SK-N-SH (cell line): ENCODE measurements at regions not wholly inside any gene's neighbourhood (a gene's known extent, or its start where the extent isn't known, plus 50 kb on each side); places are given as distances from the start of the nearest gene placed in this dataset.

Experiments used
- CTCF ChIA-PET: fragments of 300-600, 350-600 bp; formaldehyde crosslinking; extraction: SDS; loops from one replicate; lab custom pipeline; 2021; lab: Yijun Ruan, JAX
- POLR2A ChIA-PET: fragments of 350-600 bp; sonication (Branson Sonifier 250); formaldehyde crosslinking; extraction: SDS; loops from one replicate; lab custom pipeline; 2020; ENCODE audit warnings: antibody characterized with exemption, inconsistent platforms; lab: Yijun Ruan, JAX
- DNase-seq: peaks from one replicate; pipeline ENCODE4 v3.0.0; 2012
- H2AFZ ChIP-seq: fragments of 200-600 bp; sonication (generic); 2 replicates; pipeline ENCODE4 v1.8.1; 2016; ENCODE audit warnings: antibody characterized with exemption, mild to moderate bottlenecking, low read depth
- H3F3A ChIP-seq: fragments of 200-600 bp; sonication (generic); replicated peaks from 2 replicates; pipeline ENCODE3; 2016; ENCODE audit warnings: antibody characterized with exemption, mild to moderate bottlenecking; ENCODE audit not compliant: insufficient read depth
- H3K27ac ChIP-seq, 2 experiments: fragments of 200-500 bp in 1 of 2; fragments of 200-600 bp in 1 of 2; sonication (Bioruptor generic) in 1 of 2; sonication (generic), shearing (Covaris generic) in 1 of 2; 2 replicates each; pipeline versions ENCODE4 v1.5.1 to v1.6.1; 2014 to 2016; ENCODE audit warnings: low read depth in 2 of 2, inconsistent platforms in 1 of 2, low read length in 1 of 2, mild to moderate bottlenecking in 1 of 2, mixed read lengths in 1 of 2
- H3K27me3 ChIP-seq: fragments of 200-600 bp; sonication (generic), shearing (Covaris generic); 2 replicates; pipeline ENCODE4 v1.6.1; 2016; ENCODE audit warnings: mixed run types; ENCODE audit not compliant: insufficient read depth
- H3K36me3 ChIP-seq, 2 experiments: fragments of 200-500 bp in 1 of 2; fragments of 200-600 bp in 1 of 2; sonication (Bioruptor generic) in 1 of 2; sonication (generic) in 1 of 2; replicated peaks in 1 of 2; 2 replicates each; pipeline versions ENCODE3 to v1.5.1; 2014 to 2016; ENCODE audit warnings: low read length in 1 of 2, mild to moderate bottlenecking in 1 of 2; ENCODE audit not compliant: insufficient read depth in 2 of 2, control insufficient read depth in 1 of 2
- H3K4me1 ChIP-seq, 2 experiments: fragments of 200-500 bp in 1 of 2; fragments of 200-600 bp in 1 of 2; sonication (Bioruptor generic) in 1 of 2; sonication (generic), shearing (Covaris generic) in 1 of 2; 2 replicates each; pipeline versions ENCODE4 v1.5.1 to v1.6.1; 2014 to 2016; ENCODE audit warnings: low read depth in 1 of 2, low read length in 1 of 2, mixed run types in 1 of 2; ENCODE audit not compliant: insufficient read depth in 2 of 2, control insufficient read depth in 1 of 2
- H3K4me2 ChIP-seq: fragments of 200-600 bp; sonication (generic), shearing (Covaris generic); 2 replicates; pipeline ENCODE4 v1.6.1; 2017; ENCODE audit warnings: mixed run types
- H3K4me3 ChIP-seq, 2 experiments: fragments of 200-500 bp in 1 of 2; fragments of 200-600 bp in 1 of 2; sonication (Bioruptor generic) in 1 of 2; sonication (generic), shearing (Covaris generic) in 1 of 2; 2 replicates each; pipeline versions ENCODE4 v1.5.1 to v1.8.1; 2014 to 2016; ENCODE audit warnings: low read depth in 2 of 2, inconsistent platforms in 1 of 2, low read length in 1 of 2, mild to moderate bottlenecking in 1 of 2, mixed read lengths in 1 of 2, moderate library complexity in 1 of 2
- H3K79me2 ChIP-seq: fragments of 200-600 bp; sonication (generic); 2 replicates; pipeline ENCODE4 v1.8.1; 2017; ENCODE audit warnings: mild to moderate bottlenecking; ENCODE audit not compliant: insufficient read depth
- H3K9ac ChIP-seq: fragments of 200-600 bp; sonication (generic); 2 replicates; pipeline ENCODE4 v1.6.1; 2017; ENCODE audit warnings: mixed run types
- H3K9me2 ChIP-seq: fragments of 200-600 bp; sonication (generic); 2 replicates; pipeline ENCODE4 v1.6.1; 2017; ENCODE audit warnings: mixed run types
- H3K9me3 ChIP-seq: fragments of 200-600 bp; sonication (generic); 2 replicates; pipeline ENCODE4 v1.6.1; 2017; ENCODE audit warnings: mixed run types, mild to moderate bottlenecking, moderate library complexity
- H4K20me1 ChIP-seq: fragments of 200-600 bp; sonication (generic); 2 replicates; pipeline ENCODE4 v1.6.1; 2017; ENCODE audit warnings: mild to moderate bottlenecking, mixed run types; ENCODE audit not compliant: insufficient read depth
- EZH2phosphoT487 ChIP-seq: fragments of 200-600 bp; sonication (generic); IDR thresholded peaks from 2 replicates; pipeline ENCODE4 v1.6.1; 2017; ENCODE audit warnings: low read depth, mixed run types, mild to moderate bottlenecking, antibody characterized with exemption, moderate library complexity, borderline replicate concordance
- FOSL2 ChIP-seq: IDR thresholded peaks from 2 replicates; pipeline ENCODE4 v1.4.0; 2012; ENCODE audit warnings: low read depth, mild to moderate bottlenecking, moderate library complexity, borderline replicate concordance
- FOXJ3 ChIP-seq: sonication (generic); formaldehyde crosslinking; IDR thresholded peaks from 2 replicates; pipeline ENCODE4 v1.5.1; 2020; ENCODE audit warnings: mild to moderate bottlenecking, missing genetic modification reagents
- MXI1 ChIP-seq: IDR thresholded peaks from 2 replicates; pipeline ENCODE4 v1.6.1; 2012; ENCODE audit warnings: mild to moderate bottlenecking, low read depth, low read length, improper control_type of control experiment
- NFIC ChIP-seq: IDR thresholded peaks from 2 replicates; pipeline ENCODE4 v1.4.0; 2012; ENCODE audit warnings: borderline replicate concordance
- NRF1 ChIP-seq: IDR thresholded peaks from 2 replicates; pipeline ENCODE4 v1.6.1; 2012; ENCODE audit warnings: low read depth, mild to moderate bottlenecking, low read length
- POLR2AphosphoS5 ChIP-seq: IDR thresholded peaks from 2 replicates; pipeline ENCODE4 v1.6.1; 2012; ENCODE audit warnings: low read depth, low read length
- RAD21 ChIP-seq: IDR thresholded peaks from 2 replicates; pipeline ENCODE4 v1.6.1; 2012; ENCODE audit warnings: mild to moderate bottlenecking, low read length
- RFX5 ChIP-seq: IDR thresholded peaks from 2 replicates; pipeline ENCODE4 v1.6.1; 2012; ENCODE audit warnings: mild to moderate bottlenecking, improper control_type of control experiment, low read length
- SMC3 ChIP-seq: IDR thresholded peaks from 2 replicates; pipeline ENCODE4 v1.6.1; 2012; ENCODE audit warnings: low read depth, low read length, improper control_type of control experiment
- TCF12 ChIP-seq: IDR thresholded peaks from 2 replicates; pipeline ENCODE4 v1.4.0; 2012
- YY1 ChIP-seq: IDR thresholded peaks from 2 replicates; pipeline ENCODE4 v1.4.0; 2012; ENCODE audit warnings: low read depth, mild to moderate bottlenecking
- WGBS: methylation state at CpG from one replicate; pipeline ENCODE4 v1.1.6; 2017; ENCODE audit warnings: low lambda C conversion rate; 5-methylcytosine and 5-hydroxymethylcytosine counted together
- TF ChIP-seq, protein P1 (sequence below): IDR thresholded peaks from 2 replicates; pipeline ENCODE4 v1.4.0; 2012; ENCODE audit warnings: low read depth, borderline replicate concordance
- TF ChIP-seq, protein P2 (sequence below): IDR thresholded peaks from 2 replicates; pipeline ENCODE4 v1.4.0; 2012; ENCODE audit warnings: low read depth
- TF ChIP-seq, protein P3 (sequence below): fragments of 150-350 bp; IDR thresholded peaks from 2 replicates; pipeline ENCODE4 v1.6.1; 2016; ENCODE audit warnings: mild to moderate bottlenecking, low read depth, low read length
- TF ChIP-seq, protein P4 (sequence below): fragments of 200-600 bp; sonication (generic); IDR thresholded peaks from 2 replicates; pipeline ENCODE4 v1.6.1; 2017; ENCODE audit warnings: antibody characterized with exemption, mild to moderate bottlenecking, moderate library complexity
- TF ChIP-seq, protein P5 (sequence below): IDR thresholded peaks from 2 replicates; pipeline ENCODE4 v1.4.0; 2012; ENCODE audit warnings: low read depth, borderline replicate concordance

DNA sequence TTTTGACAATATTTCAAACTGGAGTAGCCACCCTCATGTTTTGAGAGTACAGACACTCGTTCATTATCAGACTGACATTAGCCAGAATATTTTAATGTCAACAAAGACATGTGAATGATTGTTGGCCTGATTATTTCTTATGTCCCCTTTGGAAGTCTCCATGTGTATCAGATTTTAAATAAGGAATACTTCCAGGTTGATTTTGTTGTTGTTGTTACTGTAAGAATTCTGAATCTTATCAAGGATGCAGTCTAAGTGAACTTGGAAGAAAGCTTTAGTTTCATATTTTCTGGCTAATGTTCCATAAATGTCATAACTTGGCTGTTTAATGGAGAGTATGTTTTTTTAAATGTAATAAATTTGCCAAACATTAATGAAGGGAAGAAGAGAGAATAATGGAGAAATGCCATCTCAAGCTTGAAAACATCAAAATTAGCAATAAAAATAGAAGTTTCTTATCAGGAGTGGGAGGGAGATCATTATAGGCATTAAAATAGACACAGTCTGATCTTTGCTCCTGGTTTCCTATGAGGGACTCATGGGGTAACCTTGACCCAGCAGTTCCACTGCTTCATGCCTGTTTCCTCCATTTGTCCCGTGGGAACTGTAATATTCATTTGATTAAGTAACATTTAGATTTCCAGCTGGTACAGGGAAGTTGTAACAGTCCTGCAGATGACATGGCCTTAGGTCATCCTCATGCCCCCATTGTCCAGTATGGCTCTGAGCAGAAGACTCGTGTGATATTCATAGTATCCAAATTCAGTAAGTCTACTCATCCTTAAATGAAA lies 122.4 kb upstream of the KIAA1217 start:
- Histone ChIP-seq H3K9ac (no peak overlapping the region), H3K9me3 (no peaks in the 10 kb centered on the region), H3K36me3 (no peaks in the 10 kb centered on the region), H3K27me3 (no peaks in the 10 kb centered on the region), H3K4me1 (no peaks in the 10 kb centered on the region), H3K4me2 (no peak overlapping the region), H2AFZ (no peak overlapping the region), H3K4me3 (no peak overlapping the region), H4K20me1 (no peaks in the 10 kb centered on the region), H3K79me2 (no peaks in the 10 kb centered on the region), H3K27ac (no peak overlapping the region), H3K9me2 (no peaks in the 10 kb centered on the region), H3F3A (no peaks in the 10 kb centered on the region)
- no peak for TF ChIP-seq TCF12
- no peak for TF ChIP-seq FOXJ3 (CRISPR knock-in tag)
- no peak for TF ChIP-seq SMC3
- TF ChIP-seq, protein P1, sequence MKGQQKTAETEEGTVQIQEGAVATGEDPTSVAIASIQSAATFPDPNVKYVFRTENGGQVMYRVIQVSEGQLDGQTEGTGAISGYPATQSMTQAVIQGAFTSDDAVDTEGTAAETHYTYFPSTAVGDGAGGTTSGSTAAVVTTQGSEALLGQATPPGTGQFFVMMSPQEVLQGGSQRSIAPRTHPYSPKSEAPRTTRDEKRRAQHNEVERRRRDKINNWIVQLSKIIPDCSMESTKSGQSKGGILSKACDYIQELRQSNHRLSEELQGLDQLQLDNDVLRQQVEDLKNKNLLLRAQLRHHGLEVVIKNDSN, result no peak
- TF ChIP-seq RAD21, result no peak
- no peak for TF ChIP-seq NRF1
- TF ChIP-seq, protein P2, sequence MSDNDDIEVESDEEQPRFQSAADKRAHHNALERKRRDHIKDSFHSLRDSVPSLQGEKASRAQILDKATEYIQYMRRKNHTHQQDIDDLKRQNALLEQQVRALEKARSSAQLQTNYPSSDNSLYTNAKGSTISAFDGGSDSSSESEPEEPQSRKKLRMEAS, result no peak
- TF ChIP-seq EZH2phosphoT487, result no peak
- TF ChIP-seq RFX5, result no peak
- TF ChIP-seq POLR2AphosphoS5, result no peak
- TF ChIP-seq FOSL2, result no peak
- TF ChIP-seq, protein P3, sequence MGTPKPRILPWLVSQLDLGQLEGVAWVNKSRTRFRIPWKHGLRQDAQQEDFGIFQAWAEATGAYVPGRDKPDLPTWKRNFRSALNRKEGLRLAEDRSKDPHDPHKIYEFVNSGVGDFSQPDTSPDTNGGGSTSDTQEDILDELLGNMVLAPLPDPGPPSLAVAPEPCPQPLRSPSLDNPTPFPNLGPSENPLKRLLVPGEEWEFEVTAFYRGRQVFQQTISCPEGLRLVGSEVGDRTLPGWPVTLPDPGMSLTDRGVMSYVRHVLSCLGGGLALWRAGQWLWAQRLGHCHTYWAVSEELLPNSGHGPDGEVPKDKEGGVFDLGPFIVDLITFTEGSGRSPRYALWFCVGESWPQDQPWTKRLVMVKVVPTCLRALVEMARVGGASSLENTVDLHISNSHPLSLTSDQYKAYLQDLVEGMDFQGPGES, result no peak
- TF ChIP-seq MXI1, result no peak
- no peak for TF ChIP-seq NFIC
- TF ChIP-seq YY1, result no peak
- TF ChIP-seq, protein P4, sequence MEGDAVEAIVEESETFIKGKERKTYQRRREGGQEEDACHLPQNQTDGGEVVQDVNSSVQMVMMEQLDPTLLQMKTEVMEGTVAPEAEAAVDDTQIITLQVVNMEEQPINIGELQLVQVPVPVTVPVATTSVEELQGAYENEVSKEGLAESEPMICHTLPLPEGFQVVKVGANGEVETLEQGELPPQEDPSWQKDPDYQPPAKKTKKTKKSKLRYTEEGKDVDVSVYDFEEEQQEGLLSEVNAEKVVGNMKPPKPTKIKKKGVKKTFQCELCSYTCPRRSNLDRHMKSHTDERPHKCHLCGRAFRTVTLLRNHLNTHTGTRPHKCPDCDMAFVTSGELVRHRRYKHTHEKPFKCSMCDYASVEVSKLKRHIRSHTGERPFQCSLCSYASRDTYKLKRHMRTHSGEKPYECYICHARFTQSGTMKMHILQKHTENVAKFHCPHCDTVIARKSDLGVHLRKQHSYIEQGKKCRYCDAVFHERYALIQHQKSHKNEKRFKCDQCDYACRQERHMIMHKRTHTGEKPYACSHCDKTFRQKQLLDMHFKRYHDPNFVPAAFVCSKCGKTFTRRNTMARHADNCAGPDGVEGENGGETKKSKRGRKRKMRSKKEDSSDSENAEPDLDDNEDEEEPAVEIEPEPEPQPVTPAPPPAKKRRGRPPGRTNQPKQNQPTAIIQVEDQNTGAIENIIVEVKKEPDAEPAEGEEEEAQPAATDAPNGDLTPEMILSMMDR, result no peak
- TF ChIP-seq, protein P5, sequence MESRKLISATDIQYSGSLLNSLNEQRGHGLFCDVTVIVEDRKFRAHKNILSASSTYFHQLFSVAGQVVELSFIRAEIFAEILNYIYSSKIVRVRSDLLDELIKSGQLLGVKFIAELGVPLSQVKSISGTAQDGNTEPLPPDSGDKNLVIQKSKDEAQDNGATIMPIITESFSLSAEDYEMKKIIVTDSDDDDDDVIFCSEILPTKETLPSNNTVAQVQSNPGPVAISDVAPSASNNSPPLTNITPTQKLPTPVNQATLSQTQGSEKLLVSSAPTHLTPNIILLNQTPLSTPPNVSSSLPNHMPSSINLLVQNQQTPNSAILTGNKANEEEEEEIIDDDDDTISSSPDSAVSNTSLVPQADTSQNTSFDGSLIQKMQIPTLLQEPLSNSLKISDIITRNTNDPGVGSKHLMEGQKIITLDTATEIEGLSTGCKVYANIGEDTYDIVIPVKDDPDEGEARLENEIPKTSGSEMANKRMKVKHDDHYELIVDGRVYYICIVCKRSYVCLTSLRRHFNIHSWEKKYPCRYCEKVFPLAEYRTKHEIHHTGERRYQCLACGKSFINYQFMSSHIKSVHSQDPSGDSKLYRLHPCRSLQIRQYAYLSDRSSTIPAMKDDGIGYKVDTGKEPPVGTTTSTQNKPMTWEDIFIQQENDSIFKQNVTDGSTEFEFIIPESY, result no peak
- WGBS, result 26% methylated on average over 3 of the region's 3 CpGs
- POLR2A ChIA-PET, result no interaction called here
- no peak for DNase-seq
- CTCF ChIA-PET, result interaction anchor here (0.6 to 1.4 kb wide), 3 partner anchors 11 to 110 kb away, joined by 3 to 5 read pairs (median 5); no protein-coding TSS in a partner anchor
